Retinal pigment epithelial cell (primary cell): ENCODE measurements at regions not wholly inside any gene's neighbourhood (a gene's known extent, or its start where the extent isn't known, plus 50 kb on each side); places are given as distances from the start of the nearest gene placed in this dataset.

ENCODE experiments used
- DNase-seq: peaks from one replicate; pipeline ENCODE4 v3.0.0-alpha.2; 2010; ENCODE audit warnings: low read depth
- H3K4me3 ChIP-seq: 2 replicates; pipeline ENCODE4 v1.5.1; 2011; ENCODE audit warnings: mild to moderate bottlenecking, low read length, control low read depth, moderate library complexity
- TF ChIP-seq, protein P1 (sequence below): conservative IDR thresholded peaks from 2 replicates; pipeline ENCODE4 v1.5.1; 2011; ENCODE audit warnings: low read depth, low read length, control low read depth, inconsistent platforms

- TF ChIP-seq, protein P1, sequence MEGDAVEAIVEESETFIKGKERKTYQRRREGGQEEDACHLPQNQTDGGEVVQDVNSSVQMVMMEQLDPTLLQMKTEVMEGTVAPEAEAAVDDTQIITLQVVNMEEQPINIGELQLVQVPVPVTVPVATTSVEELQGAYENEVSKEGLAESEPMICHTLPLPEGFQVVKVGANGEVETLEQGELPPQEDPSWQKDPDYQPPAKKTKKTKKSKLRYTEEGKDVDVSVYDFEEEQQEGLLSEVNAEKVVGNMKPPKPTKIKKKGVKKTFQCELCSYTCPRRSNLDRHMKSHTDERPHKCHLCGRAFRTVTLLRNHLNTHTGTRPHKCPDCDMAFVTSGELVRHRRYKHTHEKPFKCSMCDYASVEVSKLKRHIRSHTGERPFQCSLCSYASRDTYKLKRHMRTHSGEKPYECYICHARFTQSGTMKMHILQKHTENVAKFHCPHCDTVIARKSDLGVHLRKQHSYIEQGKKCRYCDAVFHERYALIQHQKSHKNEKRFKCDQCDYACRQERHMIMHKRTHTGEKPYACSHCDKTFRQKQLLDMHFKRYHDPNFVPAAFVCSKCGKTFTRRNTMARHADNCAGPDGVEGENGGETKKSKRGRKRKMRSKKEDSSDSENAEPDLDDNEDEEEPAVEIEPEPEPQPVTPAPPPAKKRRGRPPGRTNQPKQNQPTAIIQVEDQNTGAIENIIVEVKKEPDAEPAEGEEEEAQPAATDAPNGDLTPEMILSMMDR: no peak
- no peak for DNase-seq
- no peak overlapping the region for H3K4me3 ChIP-seq
These were observed 450.7 kb downstream of the TYW1 start for GRCh38 chr7:67447297-67447696.

- DNase-seq: no peak
- TF ChIP-seq, protein P1: no peak
- no peak overlapping the region for H3K4me3 ChIP-seq
These were observed 451.6 kb downstream of the TYW1 start for GRCh38 chr7:67448271-67448670.

GRCh38 chr7:67450171-67450570, 453.5 kb downstream of the TYW1 start:
- H3K4me3 ChIP-seq: no peak overlapping the region
- TF ChIP-seq, protein P1: no peak
- no peak for DNase-seq

GRCh38 chr7:67451306-67451705, 454.7 kb downstream of the TYW1 start:
- TF ChIP-seq, protein P1: no peak
- no peak overlapping the region for H3K4me3 ChIP-seq
- no peak for DNase-seq

DNA sequence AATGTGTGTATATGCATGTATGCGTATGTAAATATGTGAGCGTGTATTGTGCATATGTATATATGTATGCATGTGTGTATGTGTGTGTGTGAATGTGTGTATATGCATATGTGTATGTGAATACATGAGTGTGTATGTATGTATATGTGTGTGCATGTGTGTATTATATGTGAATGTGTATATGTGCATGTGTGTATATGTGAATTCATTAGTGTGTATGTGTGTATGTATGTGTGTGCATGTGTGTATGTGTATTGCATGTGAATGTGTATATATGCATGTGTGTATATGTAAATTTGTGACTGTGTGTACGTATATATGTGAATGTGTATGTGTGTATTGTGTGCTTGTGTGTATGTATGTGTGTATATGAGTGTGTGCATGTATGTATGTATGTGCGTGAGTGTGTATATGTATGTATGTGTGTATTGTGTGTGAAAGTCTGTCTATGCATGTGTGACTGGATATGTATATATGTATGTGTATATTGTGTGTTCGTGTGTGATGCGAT, 455.9 kb downstream of the TYW1 start:
- DNase-seq: no peak
- H3K4me3 ChIP-seq: no peak overlapping the region
- TF ChIP-seq, protein P1: no peak

GRCh38 chr7:67453580-67454380, 457.1 kb downstream of the TYW1 start:
- DNase-seq: no peak

More at GRCh38 chr7:67453580-67454380, 457.1 kb downstream of the TYW1 start:
- TF ChIP-seq, protein P1: no peak
- no peak overlapping the region for H3K4me3 ChIP-seq
